SK-N-SH (cell line): ENCODE measurements at regions not wholly inside any gene's neighbourhood (a gene's known extent, or its start where the extent isn't known, plus 50 kb on each side); places are given as distances from the start of the nearest gene placed in this dataset.

Experiments used
- CHD2 ChIP-seq: fragments of 150-350 bp; IDR thresholded peaks from 2 replicates; pipeline ENCODE4 v1.6.1; 2018; ENCODE audit warnings: low read length; ENCODE audit not compliant: partially characterized antibody
- CTCF ChIP-seq: fragments of 200-600 bp; sonication (generic); IDR thresholded peaks from 2 replicates; pipeline ENCODE4 v1.6.1; 2017; ENCODE audit warnings: antibody characterized with exemption, mild to moderate bottlenecking, moderate library complexity
- FOSL2 ChIP-seq: IDR thresholded peaks from 2 replicates; pipeline ENCODE4 v1.4.0; 2012; ENCODE audit warnings: low read depth, mild to moderate bottlenecking, moderate library complexity, borderline replicate concordance
- FOXM1 ChIP-seq: IDR thresholded peaks from 2 replicates; pipeline ENCODE4 v1.4.0; 2012; ENCODE audit warnings: low read depth, mild to moderate bottlenecking
- NRF1 ChIP-seq: IDR thresholded peaks from 2 replicates; pipeline ENCODE4 v1.6.1; 2012; ENCODE audit warnings: low read depth, mild to moderate bottlenecking, low read length
- PBX3 ChIP-seq: IDR thresholded peaks from 2 replicates; pipeline ENCODE4; 2012
- POLR2AphosphoS5 ChIP-seq: IDR thresholded peaks from 2 replicates; pipeline ENCODE4 v1.6.1; 2012; ENCODE audit warnings: low read depth, low read length
- REST ChIP-seq: IDR thresholded peaks from 2 replicates; pipeline ENCODE4 v1.6.1; 2012; ENCODE audit warnings: mild to moderate bottlenecking, low read depth, low read length, moderate library complexity
- RFX5 ChIP-seq: IDR thresholded peaks from 2 replicates; pipeline ENCODE4 v1.6.1; 2012; ENCODE audit warnings: mild to moderate bottlenecking, improper control_type of control experiment, low read length
- SIN3A ChIP-seq: IDR thresholded peaks from 2 replicates; pipeline ENCODE4 v1.6.1; 2012; ENCODE audit warnings: low read depth, mild to moderate bottlenecking, low read length, moderate library complexity, borderline replicate concordance
- TAF1 ChIP-seq: IDR thresholded peaks from 2 replicates; pipeline ENCODE4 v1.6.1; 2012; ENCODE audit warnings: low read depth, mild to moderate bottlenecking, low read length, moderate library complexity, borderline replicate concordance
- YY1 ChIP-seq: IDR thresholded peaks from 2 replicates; pipeline ENCODE4 v1.4.0; 2012; ENCODE audit warnings: low read depth, mild to moderate bottlenecking
- ZBTB33 ChIP-seq: IDR thresholded peaks from 2 replicates; pipeline ENCODE4 v1.4.0; 2012; ENCODE audit warnings: low read depth, borderline replicate concordance

GRCh38 chr2:45145073-45145899 is 136.0 kb upstream of the SIX2 start:
- no peak for TF ChIP-seq RFX5
- no peak for TF ChIP-seq TAF1
- no peak for TF ChIP-seq CTCF
- TF ChIP-seq REST, result no peak
- TF ChIP-seq PBX3, result no peak
- no peak for TF ChIP-seq FOXM1
- no peak for TF ChIP-seq POLR2AphosphoS5
- TF ChIP-seq NRF1, result no peak
- TF ChIP-seq ZBTB33, result no peak
- TF ChIP-seq SIN3A, result no peak
- no peak for TF ChIP-seq FOSL2
- no peak for TF ChIP-seq YY1
- TF ChIP-seq CHD2, result no peak
